Activated CD8-positive, alpha-beta T cell treated with anti-CD3 and anti-CD28 coated beads for 36 hours (primary cell): ENCODE measurements at regions not wholly inside any gene's neighbourhood (a gene's known extent, or its start where the extent isn't known, plus 50 kb on each side); places are given as distances from the start of the nearest gene placed in this dataset.

Source experiments
- ATAC-seq: fragments of 200-7000 bp; cut with Tn5 transposase; one replicate; pipeline ENCODE4 v1.10.0; 2021; ENCODE audit warnings: mild to moderate bottlenecking, moderate library complexity
- CTCF ChIA-PET: fragments of 350-600 bp; sonication (Branson Sonifier 250); formaldehyde crosslinking; loops from one replicate; lab custom pipeline; 2021; ENCODE audit warnings: antibody characterized with exemption; lab: Charles Lee
- POLR2A ChIA-PET: fragments of 350-600 bp; sonication (Branson Sonifier 250); formaldehyde crosslinking; loops from one replicate; lab custom pipeline; 2021; ENCODE audit warnings: antibody characterized with exemption; lab: Charles Lee
- DNase-seq: peaks from one replicate; pipeline ENCODE4 v3.0.0-alpha.2; 2020
- H3K27ac Mint-ChIP-seq: one replicate; pipeline ENCODE4 v1.8.0; 2021; ENCODE audit warnings: mild to moderate bottlenecking, mixed read lengths
- H3K27me3 Mint-ChIP-seq: one replicate; pipeline ENCODE4 v1.8.0; 2021; ENCODE audit warnings: mixed read lengths
- H3K36me3 Mint-ChIP-seq: one replicate; pipeline ENCODE4 v1.8.0; 2021; ENCODE audit warnings: low read depth, mixed read lengths
- H3K4me1 Mint-ChIP-seq: one replicate; pipeline ENCODE4 v1.8.0; 2021; ENCODE audit warnings: low read depth, mixed read lengths
- H3K4me3 Mint-ChIP-seq: one replicate; pipeline ENCODE4 v1.8.0; 2021; ENCODE audit warnings: mild to moderate bottlenecking, moderate library complexity, mixed read lengths
- H3K9me3 Mint-ChIP-seq: one replicate; pipeline ENCODE4 v1.8.0; 2021; ENCODE audit warnings: mixed read lengths
- CTCF ChIP-seq: fragments of 200-600 bp; IDR thresholded peaks from one replicate; pipeline ENCODE4 v1.8.0; 2022; ENCODE audit warnings: antibody characterized with exemption, mild to moderate bottlenecking
- intact Hi-C: fragments of 100-400 bp; cut with micrococcal nuclease; formaldehyde crosslinking; loops from one replicate; pipeline ENCODE4 v1.10.0; 2022

- ChIA-PET POLR2A (no interaction called here), CTCF (interaction anchor here (0.6 kb wide), 1 partner anchor 160 kb away, joined by 3 read pairs; no protein-coding TSS in a partner anchor)
- Mint-ChIP-seq H3K27ac (no peak overlapping the region), H3K27me3 (peaks cover 11% of the 10 kb centered on the region), H3K4me1 (peaks cover 17% of the 10 kb centered on the region), H3K9me3 (no peaks in the 10 kb centered on the region), H3K4me3 (no peak overlapping the region), H3K36me3 (no peaks in the 10 kb centered on the region)
- no peak for TF ChIP-seq CTCF
- no peak for ATAC-seq
- intact Hi-C loops, result no loop called here
- DNase-seq, result no peak
Measured at GRCh38 chr20:58012731-58013510, 215.5 kb downstream of the ANKRD60 start.

- POLR2A ChIA-PET, result no interaction called here
- no peaks in the 10 kb centered on the region for H3K36me3 Mint-ChIP-seq
- intact Hi-C loops, result no loop called here
Measured at GRCh38 chr20:58011947-58012610, 216.4 kb downstream of the ANKRD60 start.

GRCh38 chr20:58011106-58011946, 217.1 kb downstream of the ANKRD60 start:
- ChIA-PET CTCF (no interaction called here), POLR2A (no interaction called here)
- ATAC-seq (no peak), DNase-seq (no peak)
- H3K27me3 Mint-ChIP-seq, result peaks cover 7% of the 10 kb centered on the region
- intact Hi-C loops, result no loop called here
- TF ChIP-seq CTCF, result no peak
- no peak overlapping the region for H3K27ac Mint-ChIP-seq
- no peaks in the 10 kb centered on the region for H3K9me3 Mint-ChIP-seq
- no peaks in the 10 kb centered on the region for H3K36me3 Mint-ChIP-seq
- H3K4me1 Mint-ChIP-seq, result peaks cover 13% of the 10 kb centered on the region
- H3K4me3 Mint-ChIP-seq, result no peak overlapping the region

More at GRCh38 chr20:58011947-58012610, 216.4 kb downstream of the ANKRD60 start:
- TF ChIP-seq CTCF, result no peak
- peaks cover 9% of the 10 kb centered on the region for H3K27me3 Mint-ChIP-seq
- CTCF ChIA-PET, result no interaction called here
- ATAC-seq (no peak), DNase-seq (no peak)
- no peak overlapping the region for H3K4me3 Mint-ChIP-seq
- no peak overlapping the region for H3K27ac Mint-ChIP-seq
- H3K4me1 Mint-ChIP-seq, result peaks cover 13% of the 10 kb centered on the region
- no peaks in the 10 kb centered on the region for H3K9me3 Mint-ChIP-seq

GRCh38 chr20:58010666-58011065, 217.8 kb downstream of the ANKRD60 start:
- H3K27ac Mint-ChIP-seq, result no peak overlapping the region
- DNase-seq (no peak), ATAC-seq (no peak)
- TF ChIP-seq CTCF, result no peak
- ChIA-PET CTCF (no interaction called here), POLR2A (no interaction called here)
- H3K9me3 Mint-ChIP-seq, result no peaks in the 10 kb centered on the region
- intact Hi-C loops, result no loop called here
- peaks cover 13% of the 10 kb centered on the region for H3K4me1 Mint-ChIP-seq
- H3K36me3 Mint-ChIP-seq, result no peaks in the 10 kb centered on the region
- peaks cover 6% of the 10 kb centered on the region for H3K27me3 Mint-ChIP-seq
- H3K4me3 Mint-ChIP-seq, result no peak overlapping the region
